Hepatocyte (in vitro differentiated cells): ENCODE measurements at regions not wholly inside any gene's neighbourhood (a gene's known extent, or its start where the extent isn't known, plus 50 kb on each side); places are given as distances from the start of the nearest gene placed in this dataset.

Source experiments
- DNase-seq: peaks from one replicate; pipeline ENCODE4 v3.0.0-alpha.2; 2016; ENCODE audit warnings: low spot score
- H2AFZ ChIP-seq: fragments of 200-600 bp; sonication (generic); 2 replicates; pipeline ENCODE4 v1.6.0; 2016; ENCODE audit warnings: antibody characterized with exemption, mild to moderate bottlenecking
- H3K27ac ChIP-seq: fragments of 200-600 bp; sonication (generic); 2 replicates; pipeline ENCODE4 v1.5.1; 2016; ENCODE audit warnings: mild to moderate bottlenecking
- H3K27me3 ChIP-seq: fragments of 200-600 bp; sonication (generic); 2 replicates; pipeline ENCODE4 v1.6.1; 2016
- H3K36me3 ChIP-seq: fragments of 200-600 bp; sonication (generic); replicated peaks from 2 replicates; pipeline ENCODE4 v1.5.1; 2016; ENCODE audit warnings: low read depth; ENCODE audit not compliant: insufficient read depth
- H3K4me1 ChIP-seq: fragments of 200-600 bp; sonication (generic); 2 replicates; pipeline ENCODE4 v1.5.1; 2016; ENCODE audit warnings: mild to moderate bottlenecking, moderate library complexity; ENCODE audit not compliant: insufficient read depth
- H3K4me2 ChIP-seq: fragments of 200-600 bp; sonication (generic); 2 replicates; pipeline ENCODE4 v1.6.0; 2016
- H3K4me3 ChIP-seq: fragments of 200-600 bp; sonication (generic); 2 replicates; pipeline ENCODE4 v1.5.1; 2016; ENCODE audit warnings: mild to moderate bottlenecking
- H3K79me2 ChIP-seq: fragments of 200-600 bp; sonication (generic); 2 replicates; pipeline ENCODE4 v1.6.0; 2017; ENCODE audit warnings: mild to moderate bottlenecking
- H3K9me2 ChIP-seq: fragments of 200-600 bp; sonication (generic); replicated peaks from 2 replicates; pipeline ENCODE4 v1.6.0; 2017; ENCODE audit warnings: mild to moderate bottlenecking; ENCODE audit not compliant: insufficient read depth
- H3K9me3 ChIP-seq: fragments of 200-600 bp; sonication (generic); 2 replicates; pipeline ENCODE4 v1.5.1; 2016; ENCODE audit warnings: low read depth, mild to moderate bottlenecking
- H4K20me1 ChIP-seq: fragments of 200-600 bp; sonication (generic); 2 replicates; pipeline ENCODE4 v1.6.0; 2016; ENCODE audit warnings: mild to moderate bottlenecking; ENCODE audit not compliant: insufficient read depth, poor library complexity, severe bottlenecking
- EZH2 ChIP-seq: fragments of 200-600 bp; sonication (generic); IDR thresholded peaks from 2 replicates; pipeline ENCODE4 v1.6.1; 2016; ENCODE audit warnings: antibody characterized with exemption, mild to moderate bottlenecking, borderline replicate concordance
- EZH2phosphoT487 ChIP-seq: fragments of 200-600 bp; sonication (generic); IDR thresholded peaks from one replicate; pipeline ENCODE4 v1.6.1; 2018; ENCODE audit warnings: antibody characterized with exemption, mild to moderate bottlenecking, low read depth, moderate library complexity; ENCODE audit not compliant: unreplicated experiment, severe bottlenecking
- WGBS: methylation state at CpG from one replicate; pipeline ENCODE4 v1.1.6; 2016; ENCODE audit warnings: low lambda C conversion rate; ENCODE audit errors: missing lambda C conversion rate; 5-methylcytosine and 5-hydroxymethylcytosine counted together
- TF ChIP-seq, protein P1 (sequence below): fragments of 200-600 bp; sonication (generic); IDR thresholded peaks from 2 replicates; pipeline ENCODE4 v1.5.1; 2016; ENCODE audit warnings: antibody characterized with exemption, mild to moderate bottlenecking; ENCODE audit not compliant: poor library complexity

DNA sequence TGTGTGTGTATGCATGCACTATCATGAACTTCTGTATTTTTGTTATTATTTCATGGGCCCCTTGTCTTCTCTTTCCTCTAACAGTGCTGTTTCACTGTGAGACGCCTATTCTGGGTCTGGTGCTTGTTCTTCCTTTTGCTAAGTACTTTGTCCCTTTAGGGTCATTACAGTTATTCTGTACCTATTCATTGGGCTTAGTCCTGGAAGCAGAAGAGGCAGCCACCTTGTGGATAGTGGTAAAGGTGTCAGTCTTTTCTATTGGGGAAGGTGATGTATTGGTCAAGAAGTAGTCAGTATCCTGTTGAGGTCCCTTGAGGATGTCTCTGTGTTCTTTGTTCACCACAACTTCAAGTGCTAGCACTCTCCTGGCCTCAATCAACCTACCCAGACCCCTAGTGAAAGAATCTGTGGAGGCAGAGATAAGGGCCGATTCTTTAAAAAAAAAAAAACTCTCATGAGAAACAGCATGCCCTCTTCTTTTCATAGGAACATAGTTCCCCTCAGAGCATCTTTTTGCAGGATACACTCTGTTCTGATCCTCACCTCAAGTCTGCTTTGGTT lies 593.8 kb downstream of the SPRY1 start:
- no peak for TF ChIP-seq EZH2phosphoT487
- TF ChIP-seq, protein P1, sequence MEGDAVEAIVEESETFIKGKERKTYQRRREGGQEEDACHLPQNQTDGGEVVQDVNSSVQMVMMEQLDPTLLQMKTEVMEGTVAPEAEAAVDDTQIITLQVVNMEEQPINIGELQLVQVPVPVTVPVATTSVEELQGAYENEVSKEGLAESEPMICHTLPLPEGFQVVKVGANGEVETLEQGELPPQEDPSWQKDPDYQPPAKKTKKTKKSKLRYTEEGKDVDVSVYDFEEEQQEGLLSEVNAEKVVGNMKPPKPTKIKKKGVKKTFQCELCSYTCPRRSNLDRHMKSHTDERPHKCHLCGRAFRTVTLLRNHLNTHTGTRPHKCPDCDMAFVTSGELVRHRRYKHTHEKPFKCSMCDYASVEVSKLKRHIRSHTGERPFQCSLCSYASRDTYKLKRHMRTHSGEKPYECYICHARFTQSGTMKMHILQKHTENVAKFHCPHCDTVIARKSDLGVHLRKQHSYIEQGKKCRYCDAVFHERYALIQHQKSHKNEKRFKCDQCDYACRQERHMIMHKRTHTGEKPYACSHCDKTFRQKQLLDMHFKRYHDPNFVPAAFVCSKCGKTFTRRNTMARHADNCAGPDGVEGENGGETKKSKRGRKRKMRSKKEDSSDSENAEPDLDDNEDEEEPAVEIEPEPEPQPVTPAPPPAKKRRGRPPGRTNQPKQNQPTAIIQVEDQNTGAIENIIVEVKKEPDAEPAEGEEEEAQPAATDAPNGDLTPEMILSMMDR, result peak; percentile 6
- Histone ChIP-seq H2AFZ (no peak overlapping the region), H3K79me2 (no peaks in the 10 kb centered on the region), H3K4me1 (no peaks in the 10 kb centered on the region), H4K20me1 (no peaks in the 10 kb centered on the region), H3K27ac (no peak overlapping the region), H3K27me3 (no peaks in the 10 kb centered on the region), H3K36me3 (no peaks in the 10 kb centered on the region), H3K4me3 (no peak overlapping the region), H3K4me2 (no peak overlapping the region), H3K9me2 (no peaks in the 10 kb centered on the region), H3K9me3 (no peaks in the 10 kb centered on the region)
- no peak for DNase-seq
- 93% methylated on average over 2 of the region's 2 CpGs for WGBS

DNA sequence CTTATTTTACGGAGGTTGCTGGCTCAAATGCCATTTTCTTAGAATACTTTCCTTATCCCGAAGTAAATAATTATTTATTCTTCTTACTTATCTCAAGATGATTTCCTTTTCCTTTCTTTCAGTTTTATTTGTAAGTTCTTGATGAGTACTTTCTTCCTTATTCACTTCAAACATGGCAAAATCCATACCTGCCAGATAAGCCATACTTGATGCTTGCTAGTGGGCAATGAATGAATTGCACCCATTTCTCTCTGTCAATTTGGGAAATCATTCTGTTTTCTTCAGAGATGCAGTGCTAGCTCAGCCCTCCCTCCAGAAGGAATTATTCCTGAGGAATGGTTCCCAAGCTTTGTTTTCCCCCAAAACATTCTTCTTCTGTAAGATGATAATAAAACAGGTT lies 598.3 kb downstream of the SPRY1 start:
- H3K9me2 ChIP-seq, result no peaks in the 10 kb centered on the region
- H3K4me3 ChIP-seq, result no peak overlapping the region
- DNase-seq, result no peak
- H3K4me2 ChIP-seq, result no peak overlapping the region
- no peaks in the 10 kb centered on the region for H3K9me3 ChIP-seq
- no peaks in the 10 kb centered on the region for H3K79me2 ChIP-seq
- no peak overlapping the region for H3K27ac ChIP-seq
- H3K4me1 ChIP-seq, result no peaks in the 10 kb centered on the region
- WGBS, result 91% methylated on average over 2 of the region's 2 CpGs
- no peaks in the 10 kb centered on the region for H4K20me1 ChIP-seq
- no peaks in the 10 kb centered on the region for H3K36me3 ChIP-seq
- no peak for TF ChIP-seq EZH2
- no peak for TF ChIP-seq EZH2phosphoT487
- no peaks in the 10 kb centered on the region for H3K27me3 ChIP-seq
- H2AFZ ChIP-seq, result no peak overlapping the region

DNA sequence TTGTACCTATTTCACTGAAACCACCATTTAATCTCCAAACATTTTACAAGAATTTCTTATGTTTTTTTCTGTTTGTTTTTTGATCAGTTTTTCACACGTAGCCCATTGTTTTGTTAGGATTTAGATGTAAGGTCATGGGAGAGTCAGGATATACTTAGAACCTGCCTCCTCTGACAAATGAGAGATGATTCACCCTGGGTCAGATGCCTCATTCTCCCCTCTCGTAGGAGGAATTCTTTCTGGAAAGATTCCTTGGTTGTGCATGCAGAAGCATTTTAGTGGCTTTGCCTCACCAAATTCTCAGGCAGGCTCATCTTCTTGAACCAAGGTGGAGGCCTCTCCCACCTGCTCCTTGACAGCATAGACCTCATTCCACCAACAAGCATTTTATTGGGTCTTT lies 599.3 kb downstream of the SPRY1 start:
- WGBS, result 65% methylated on average over 2 of the region's 2 CpGs

DNA sequence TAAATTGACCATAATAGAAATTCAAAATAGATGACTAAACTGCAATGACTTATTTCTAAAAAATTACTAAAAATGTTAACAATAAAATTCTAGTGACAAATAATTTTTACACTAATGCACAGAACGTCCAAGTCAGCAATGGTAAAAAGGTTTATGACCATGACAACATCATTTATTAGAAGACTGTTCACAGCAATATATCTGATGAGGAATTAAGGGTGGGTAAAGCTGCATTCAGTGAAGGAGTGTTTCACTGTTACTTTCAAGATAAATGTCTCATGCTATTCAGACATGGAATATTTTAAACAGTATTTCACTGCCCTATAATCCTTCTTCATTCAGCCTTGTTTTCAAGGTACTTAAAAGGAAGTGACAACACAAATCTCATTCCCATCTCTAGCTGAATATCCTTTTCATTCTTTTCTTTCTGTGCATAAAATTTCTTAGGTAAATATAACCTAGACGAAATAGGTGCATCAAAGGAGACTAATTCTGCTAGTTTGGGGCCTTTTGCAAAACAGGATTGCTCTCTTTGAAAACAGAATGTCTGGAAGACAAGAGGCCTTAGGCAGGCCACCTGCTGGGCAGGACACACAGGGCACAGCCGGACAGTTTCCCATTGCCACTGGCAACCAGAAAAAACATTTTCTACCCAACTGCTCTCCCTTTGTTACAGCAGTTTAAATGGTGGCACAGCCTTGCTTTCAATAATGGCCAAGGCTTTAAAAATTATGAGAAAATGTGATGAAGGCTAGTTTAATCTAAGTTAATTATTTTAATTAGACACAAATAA lies 600.3 kb downstream of the SPRY1 start:
- no peak overlapping the region for H2AFZ ChIP-seq
- H3K27me3 ChIP-seq, result no peaks in the 10 kb centered on the region
- no peaks in the 10 kb centered on the region for H3K4me1 ChIP-seq
- H3K79me2 ChIP-seq, result no peaks in the 10 kb centered on the region
- H3K4me2 ChIP-seq, result no peak overlapping the region
- H3K9me3 ChIP-seq, result no peaks in the 10 kb centered on the region
- no peaks in the 10 kb centered on the region for H3K9me2 ChIP-seq
- H3K27ac ChIP-seq, result no peak overlapping the region
- no peak overlapping the region for H3K4me3 ChIP-seq
- no peaks in the 10 kb centered on the region for H4K20me1 ChIP-seq
- TF ChIP-seq, protein P1, result no peak
- no peak for TF ChIP-seq EZH2
- H3K36me3 ChIP-seq, result no peaks in the 10 kb centered on the region
- DNase-seq, result no peak
- 86% methylated on average over 3 of the region's 3 CpGs for WGBS

More for the DNA sequence above, 599.3 kb downstream of the SPRY1 start:
- H3K9me3 ChIP-seq, result no peaks in the 10 kb centered on the region
- no peak for DNase-seq
- H4K20me1 ChIP-seq, result no peaks in the 10 kb centered on the region
- H3K27ac ChIP-seq, result no peak overlapping the region
- no peaks in the 10 kb centered on the region for H3K79me2 ChIP-seq
- H2AFZ ChIP-seq, result no peak overlapping the region
- H3K4me3 ChIP-seq, result no peak overlapping the region
- no peaks in the 10 kb centered on the region for H3K36me3 ChIP-seq
- TF ChIP-seq EZH2phosphoT487, result no peak
- no peak for TF ChIP-seq EZH2
- TF ChIP-seq, protein P1, result no peak
- no peaks in the 10 kb centered on the region for H3K27me3 ChIP-seq
- H3K9me2 ChIP-seq, result no peaks in the 10 kb centered on the region
- no peaks in the 10 kb centered on the region for H3K4me1 ChIP-seq
- no peak overlapping the region for H3K4me2 ChIP-seq
